Skeletal muscle cell (primary cell): ENCODE measurements at regions not wholly inside any gene's neighbourhood (a gene's known extent, or its start where the extent isn't known, plus 50 kb on each side); places are given as distances from the start of the nearest gene placed in this dataset.

Experiments
- DNase-seq: peaks from one replicate; pipeline ENCODE4 v3.0.0-alpha.2; 2010; ENCODE audit warnings: low read depth
- H3K4me3 ChIP-seq: 2 replicates; pipeline ENCODE4 v1.5.1; 2011; ENCODE audit warnings: low read depth, mild to moderate bottlenecking, control low read depth, low read length, moderate library complexity

GRCh38 chr16:50430076-50430475 lies 61.3 kb upstream of the BRD7 start:
- DNase-seq, result no peak
- H3K4me3 ChIP-seq, result no peak overlapping the region

- no peak overlapping the region for H3K4me3 ChIP-seq
- no peak for DNase-seq
These were observed 60.0 kb upstream of the BRD7 start for GRCh38 chr16:50428742-50429141.

DNA sequence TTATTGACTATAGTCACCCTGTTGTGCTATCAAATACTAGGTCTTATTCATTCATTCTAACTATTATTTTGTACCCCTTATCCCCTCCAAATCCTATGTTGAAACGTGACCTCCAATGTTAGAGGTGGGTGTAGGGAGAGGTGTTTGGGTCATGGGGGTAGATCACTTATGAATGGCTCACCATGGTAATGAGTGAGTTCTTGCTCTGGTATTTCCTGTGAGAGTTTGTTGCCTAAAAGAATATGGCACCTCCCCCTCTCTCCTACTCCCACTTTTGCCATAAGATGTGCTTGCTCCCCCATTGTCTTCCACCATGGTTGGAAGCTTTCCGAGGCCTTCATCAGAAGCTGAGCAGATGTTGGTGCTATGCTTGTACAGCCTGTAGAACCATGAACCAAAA lies 59.3 kb upstream of the BRD7 start:
- DNase-seq, result no peak
- H3K4me3 ChIP-seq, result no peak overlapping the region

- no peak for DNase-seq
- no peak overlapping the region for H3K4me3 ChIP-seq
These were observed 58.3 kb upstream of the BRD7 start for GRCh38 chr16:50427107-50427506.

GRCh38 chr16:50425648-50426047 lies 56.9 kb upstream of the BRD7 start:
- no peak overlapping the region for H3K4me3 ChIP-seq
- no peak for DNase-seq

- no peak overlapping the region for H3K4me3 ChIP-seq
- DNase-seq, result no peak
These were observed 56.3 kb upstream of the BRD7 start for GRCh38 chr16:50425044-50425443.

- H3K4me3 ChIP-seq, result no peak overlapping the region
- DNase-seq, result no peak
These were observed 54.1 kb upstream of the BRD7 start for GRCh38 chr16:50422926-50423325.

DNA sequence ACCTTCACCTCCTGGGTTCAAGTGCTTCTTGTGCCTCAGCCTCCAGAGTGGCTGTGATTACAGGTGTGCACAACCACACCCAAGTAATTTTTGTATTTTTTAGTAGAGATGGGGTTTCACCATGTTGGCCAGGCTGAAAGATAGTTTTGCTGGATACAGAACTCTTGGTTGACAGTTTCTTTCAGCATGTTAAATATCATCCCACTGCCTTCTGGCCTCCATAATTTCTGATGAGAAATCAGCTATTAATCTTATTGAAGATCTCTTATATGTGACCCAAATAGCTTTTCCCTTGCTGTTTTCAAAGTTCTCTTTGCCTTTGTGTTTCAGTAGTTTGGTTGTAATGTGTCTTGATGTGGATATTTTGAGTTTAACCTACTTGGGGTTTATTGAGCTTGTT lies 50.3 kb upstream of the BRD7 start:
- DNase-seq, result no peak
- no peak overlapping the region for H3K4me3 ChIP-seq
